ENCODE measurements at regions not wholly inside any gene's neighbourhood (a gene's known extent, or its start where the extent isn't known, plus 50 kb on each side); places are given as distances from the start of the nearest gene placed in this dataset.

DNA sequence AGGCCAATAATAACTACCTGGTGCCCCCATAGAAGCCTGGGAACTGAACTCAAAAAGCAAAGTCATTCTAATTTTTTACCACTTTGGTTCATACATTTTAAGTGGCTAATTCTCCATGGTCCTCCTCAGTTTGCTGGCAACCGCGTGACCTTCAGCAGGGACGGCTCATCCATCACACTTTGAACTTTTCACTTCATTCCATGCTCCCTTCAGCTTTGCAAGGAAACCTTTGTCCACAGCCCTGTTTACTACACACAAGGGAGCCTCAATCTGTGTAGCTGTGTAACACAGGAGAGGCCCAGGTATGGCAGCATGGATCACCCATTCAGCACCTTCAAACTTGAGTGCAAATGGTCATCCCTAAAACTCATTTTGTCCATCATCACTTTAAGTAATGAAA is 552.4 kb downstream of the IRX1 start:
- Histone ChIP-seq H3K27ac (ENCODE audit: low read depth) (no peak overlapping the region), H3K4me3 (ENCODE audit: low read depth, low read length) (no peak overlapping the region), H3K36me3 (ENCODE audit: insufficient read depth) (no peaks in the 10 kb centered on the region), H3K4me1 (ENCODE audit: insufficient read depth) (no peaks in the 10 kb centered on the region)
- DNase-seq (ENCODE audit: extremely low spot score) = no peak
- WGBS = over 99% methylated on average over 3 of the region's 3 CpGs

- DNase-seq (ENCODE audit: extremely low spot score) = no peak
- H3K36me3 ChIP-seq (ENCODE audit: insufficient read depth) = no peaks in the 10 kb centered on the region
- H3K27ac ChIP-seq (ENCODE audit: low read depth) = no peak overlapping the region
- H3K4me3 ChIP-seq (ENCODE audit: low read depth, low read length) = no peak overlapping the region
- 45% methylated on average over 3 of the region's 3 CpGs for WGBS
- no peaks in the 10 kb centered on the region for H3K4me1 ChIP-seq (ENCODE audit: insufficient read depth)
Measured at GRCh38 chr5:4150067-4150466, 554.4 kb downstream of the IRX1 start.

DNA sequence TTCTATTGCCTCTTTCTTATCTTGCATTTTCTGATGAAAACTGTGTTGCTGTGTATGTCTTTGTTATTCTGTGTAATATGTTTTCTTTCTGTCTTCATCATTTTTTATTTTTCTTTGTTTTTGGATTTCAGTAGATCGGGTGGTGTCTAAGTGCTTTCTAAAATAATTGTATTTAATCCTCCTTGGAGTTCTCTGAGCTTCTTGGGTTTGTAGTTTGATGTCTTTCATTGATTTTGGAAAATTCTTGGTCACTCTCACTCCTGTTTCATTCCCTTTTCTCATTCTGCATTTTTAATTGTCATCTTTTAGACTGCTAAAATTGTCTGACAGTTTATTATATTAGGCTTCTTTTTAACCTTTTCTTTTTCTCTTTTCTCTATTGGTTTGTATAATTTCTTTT is 560.5 kb downstream of the IRX1 start:
- Histone ChIP-seq H3K4me3 (ENCODE audit: low read depth, low read length) (no peak overlapping the region), H3K27ac (ENCODE audit: low read depth) (no peak overlapping the region), H3K36me3 (ENCODE audit: insufficient read depth) (no peaks in the 10 kb centered on the region), H3K4me1 (ENCODE audit: insufficient read depth) (no peaks in the 10 kb centered on the region)
- 66% methylated on average over 1 of the region's 1 CpG for WGBS
- DNase-seq (ENCODE audit: extremely low spot score) = no peak

- Histone ChIP-seq H3K27ac (ENCODE audit: low read depth) (no peak overlapping the region), H3K36me3 (ENCODE audit: insufficient read depth) (no peaks in the 10 kb centered on the region), H3K4me3 (ENCODE audit: low read depth, low read length) (no peak overlapping the region), H3K4me1 (ENCODE audit: insufficient read depth) (no peaks in the 10 kb centered on the region)
- DNase-seq (ENCODE audit: extremely low spot score) = no peak
Measured at GRCh38 chr5:4156889-4157288, 561.3 kb downstream of the IRX1 start.

GRCh38 chr5:4158750-4159447 is 563.3 kb downstream of the IRX1 start:
- no peak for DNase-seq (ENCODE audit: extremely low spot score)
- WGBS = 64% methylated on average over 3 of the region's 3 CpGs
- H3K27ac ChIP-seq (ENCODE audit: low read depth) = no peak overlapping the region
- H3K4me3 ChIP-seq (ENCODE audit: low read depth, low read length) = no peak overlapping the region
- no peaks in the 10 kb centered on the region for H3K36me3 ChIP-seq (ENCODE audit: insufficient read depth)
- no peaks in the 10 kb centered on the region for H3K4me1 ChIP-seq (ENCODE audit: insufficient read depth)

DNA sequence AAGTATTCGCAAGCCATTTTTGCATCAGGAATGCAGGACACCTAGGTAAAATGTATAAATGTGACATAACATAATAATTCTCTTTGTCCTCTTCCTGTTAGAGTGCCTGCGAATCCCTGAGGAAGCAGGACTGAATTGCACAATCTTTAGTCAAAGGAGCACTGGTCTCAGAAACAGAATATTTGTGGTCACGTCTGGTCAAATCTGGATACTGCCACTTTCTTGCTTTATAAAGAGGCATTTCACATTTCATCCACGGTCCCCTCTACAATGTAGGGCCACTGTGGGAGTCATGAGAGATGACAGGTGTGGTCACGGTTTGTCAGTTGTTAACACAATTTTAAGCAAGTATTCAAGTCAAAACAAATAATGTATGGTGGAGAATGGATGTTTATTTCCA is 564.0 kb downstream of the IRX1 start:
- Histone ChIP-seq H3K4me1 (ENCODE audit: insufficient read depth) (no peaks in the 10 kb centered on the region), H3K4me3 (ENCODE audit: low read depth, low read length) (no peak overlapping the region), H3K27ac (ENCODE audit: low read depth) (no peak overlapping the region), H3K36me3 (ENCODE audit: insufficient read depth) (no peaks in the 10 kb centered on the region)
- WGBS = 81% methylated on average over 5 of the region's 5 CpGs
- no peak for DNase-seq (ENCODE audit: extremely low spot score)

GRCh38 chr5:4164167-4164566 is 568.5 kb downstream of the IRX1 start:
- WGBS = 87% methylated on average over 6 of the region's 6 CpGs

DNA sequence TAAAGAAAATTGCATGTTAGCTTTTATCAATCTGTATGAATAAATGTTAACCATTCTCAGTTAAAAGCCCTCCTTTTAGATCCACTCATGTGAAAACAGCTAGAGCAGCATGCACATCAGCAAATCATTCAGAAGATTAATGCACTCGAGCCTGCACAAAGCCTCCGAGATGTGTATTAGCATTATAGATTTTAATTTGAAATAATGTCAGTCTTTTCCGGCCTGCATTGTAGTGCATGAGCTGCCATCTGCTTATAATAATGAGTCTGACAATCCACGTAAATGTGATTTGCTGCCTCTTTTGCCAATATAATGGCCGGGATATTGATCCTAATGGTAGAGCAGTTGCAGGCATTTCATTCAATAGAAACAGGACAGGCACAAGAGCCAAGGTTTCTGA is 585.1 kb downstream of the IRX1 start:
- DNase-seq (ENCODE audit: extremely low spot score) = no peak
- Histone ChIP-seq H3K27ac (ENCODE audit: low read depth) (no peak overlapping the region), H3K4me1 (ENCODE audit: insufficient read depth) (no peaks in the 10 kb centered on the region), H3K4me3 (ENCODE audit: low read depth, low read length) (no peak overlapping the region), H3K36me3 (ENCODE audit: insufficient read depth) (no peaks in the 10 kb centered on the region)
- WGBS = 75% methylated on average over 5 of the region's 5 CpGs

More at GRCh38 chr5:4164167-4164566, 568.5 kb downstream of the IRX1 start:
- Histone ChIP-seq H3K36me3 (ENCODE audit: insufficient read depth) (no peaks in the 10 kb centered on the region), H3K4me3 (ENCODE audit: low read depth, low read length) (no peak overlapping the region), H3K27ac (ENCODE audit: low read depth) (no peak overlapping the region), H3K4me1 (ENCODE audit: insufficient read depth) (no peaks in the 10 kb centered on the region)
- DNase-seq (ENCODE audit: extremely low spot score) = no peak

DNA sequence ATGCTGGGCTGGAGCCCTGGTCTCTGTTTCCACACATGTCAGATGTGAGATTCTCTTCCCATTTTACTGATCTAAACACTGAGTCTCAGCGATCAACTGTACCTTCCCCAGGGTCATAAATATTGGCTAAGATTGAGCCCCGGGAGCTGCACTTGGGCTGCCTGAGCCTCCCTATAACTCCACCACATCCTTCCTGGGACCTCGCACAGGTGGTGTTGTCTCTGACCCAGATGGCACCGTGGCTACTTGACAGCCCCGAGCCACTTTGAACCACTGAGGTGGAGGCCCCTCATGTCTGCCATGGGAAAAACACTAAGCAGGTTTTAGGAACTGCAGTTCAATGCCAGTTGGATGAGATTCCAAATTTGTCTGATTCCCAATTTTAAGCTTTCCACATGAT is 586.5 kb downstream of the IRX1 start:
- WGBS = 92% methylated on average over 5 of the region's 5 CpGs
- Histone ChIP-seq H3K27ac (ENCODE audit: low read depth) (no peak overlapping the region), H3K4me3 (ENCODE audit: low read depth, low read length) (no peak overlapping the region), H3K36me3 (ENCODE audit: insufficient read depth) (no peaks in the 10 kb centered on the region), H3K4me1 (ENCODE audit: insufficient read depth) (no peaks in the 10 kb centered on the region)
- no peak for DNase-seq (ENCODE audit: extremely low spot score)

GRCh38 chr5:4185127-4185526 is 589.5 kb downstream of the IRX1 start:
- Histone ChIP-seq H3K27ac (ENCODE audit: low read depth) (no peak overlapping the region), H3K36me3 (ENCODE audit: insufficient read depth) (no peaks in the 10 kb centered on the region), H3K4me3 (ENCODE audit: low read depth, low read length) (no peak overlapping the region), H3K4me1 (ENCODE audit: insufficient read depth) (no peaks in the 10 kb centered on the region)
- 91% methylated on average over 2 of the region's 2 CpGs for WGBS
- no peak for DNase-seq (ENCODE audit: extremely low spot score)

DNA sequence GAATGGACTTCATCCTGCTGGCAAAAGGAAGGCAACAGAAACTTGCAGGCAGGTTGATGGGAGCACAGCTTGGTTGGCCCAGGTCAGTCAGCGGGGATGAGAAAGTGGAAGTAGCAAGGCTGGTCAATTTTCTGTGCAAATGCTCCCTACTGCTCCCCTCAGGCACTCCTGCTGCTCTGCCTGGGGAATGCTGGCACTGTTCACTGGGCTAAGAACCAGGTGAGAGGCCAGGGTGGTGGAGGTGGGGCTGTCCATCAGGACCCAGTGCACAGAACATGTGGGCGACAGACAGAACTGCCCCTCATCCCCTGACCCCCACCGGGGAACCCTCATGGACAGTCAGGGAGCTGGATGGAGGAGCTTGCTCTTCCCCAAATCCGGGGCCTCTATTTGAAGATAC is 593.1 kb downstream of the IRX1 start:
- Histone ChIP-seq H3K27ac (ENCODE audit: low read depth) (no peak overlapping the region), H3K36me3 (ENCODE audit: insufficient read depth) (no peaks in the 10 kb centered on the region), H3K4me3 (ENCODE audit: low read depth, low read length) (no peak overlapping the region), H3K4me1 (ENCODE audit: insufficient read depth) (no peaks in the 10 kb centered on the region)
- DNase-seq (ENCODE audit: extremely low spot score) = no peak
- 84% methylated on average over 4 of the region's 4 CpGs for WGBS

DNA sequence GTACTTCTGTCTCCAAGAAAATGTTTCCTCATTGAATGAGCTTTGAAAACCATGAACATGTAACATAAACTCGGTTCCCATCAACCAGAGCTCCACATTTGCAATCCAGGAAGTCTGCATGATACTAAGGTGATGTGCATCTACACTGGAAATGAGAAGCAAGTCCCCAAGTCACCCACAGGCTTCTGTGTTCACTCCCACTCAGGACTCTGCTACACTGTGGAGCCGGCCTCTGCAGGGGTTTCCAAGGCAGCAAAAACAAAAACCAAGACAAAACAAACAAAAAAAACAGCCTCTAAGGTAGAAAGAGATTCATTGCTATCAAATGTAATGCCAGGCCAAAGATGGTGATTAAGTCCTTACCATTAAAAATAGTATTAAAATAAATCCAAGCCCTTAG is 593.7 kb downstream of the IRX1 start:
- Histone ChIP-seq H3K36me3 (ENCODE audit: insufficient read depth) (no peaks in the 10 kb centered on the region), H3K27ac (ENCODE audit: low read depth) (no peak overlapping the region), H3K4me3 (ENCODE audit: low read depth, low read length) (no peak overlapping the region), H3K4me1 (ENCODE audit: insufficient read depth) (no peaks in the 10 kb centered on the region)
- WGBS = 41% methylated on average over 2 of the region's 2 CpGs
- DNase-seq (ENCODE audit: extremely low spot score) = no peak

DNA sequence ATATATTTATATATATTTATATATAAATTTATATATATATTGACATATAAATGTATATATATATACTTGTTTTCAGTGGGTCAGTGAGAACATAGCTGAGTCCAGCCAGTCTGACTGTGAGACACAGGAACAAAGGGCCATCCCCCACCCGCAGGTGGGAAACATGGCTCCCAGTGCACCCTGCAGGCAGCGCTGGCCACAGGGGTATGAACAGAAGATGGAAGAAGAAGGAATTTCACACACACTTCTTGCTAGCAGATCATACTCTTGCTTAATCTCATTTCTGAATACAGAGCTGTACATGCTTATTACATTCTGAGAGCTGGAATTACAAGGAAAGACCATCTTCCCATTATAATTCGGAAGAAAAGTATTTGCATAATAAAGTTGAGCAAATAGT is 595.4 kb downstream of the IRX1 start:
- no peak overlapping the region for H3K4me3 ChIP-seq (ENCODE audit: low read depth, low read length)
- H3K27ac ChIP-seq (ENCODE audit: low read depth) = no peak overlapping the region
- whole genome bisulfite sequencing = 86% methylated on average over 3 of the region's 3 CpGs
- H3K36me3 ChIP-seq (ENCODE audit: insufficient read depth) = no peaks in the 10 kb centered on the region
- DNase-seq (ENCODE audit: extremely low spot score) = no peak
- H3K4me1 ChIP-seq (ENCODE audit: insufficient read depth) = no peaks in the 10 kb centered on the region

DNA sequence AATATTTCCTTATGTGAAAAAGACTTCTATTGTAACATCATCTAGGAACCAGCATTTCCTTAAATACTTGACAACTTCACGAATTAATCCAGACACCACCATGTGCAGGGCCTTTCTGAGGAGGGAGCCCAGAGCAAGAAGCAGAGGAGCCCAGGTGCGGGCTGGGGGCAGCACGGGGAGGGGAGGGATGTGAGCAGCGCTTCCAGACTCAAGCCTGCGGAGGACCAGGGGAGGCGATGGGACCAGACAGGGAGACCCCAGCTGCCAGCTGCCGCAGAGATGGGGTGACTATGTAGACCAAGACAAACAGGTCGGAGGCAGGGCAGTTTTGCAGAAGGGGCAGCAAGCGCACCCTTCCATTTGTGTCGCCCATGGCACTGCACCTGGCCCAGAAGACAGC is 596.1 kb downstream of the IRX1 start:
- Histone ChIP-seq H3K4me1 (ENCODE audit: insufficient read depth) (no peaks in the 10 kb centered on the region), H3K4me3 (ENCODE audit: low read depth, low read length) (no peak overlapping the region), H3K36me3 (ENCODE audit: insufficient read depth) (no peaks in the 10 kb centered on the region), H3K27ac (ENCODE audit: low read depth) (no peak overlapping the region)
- no peak for DNase-seq (ENCODE audit: extremely low spot score)
- WGBS = 91% methylated on average over 10 of the region's 10 CpGs

- Histone ChIP-seq H3K36me3 (ENCODE audit: insufficient read depth) (no peaks in the 10 kb centered on the region), H3K4me1 (ENCODE audit: insufficient read depth) (no peaks in the 10 kb centered on the region), H3K27ac (ENCODE audit: low read depth) (no peak overlapping the region), H3K4me3 (ENCODE audit: low read depth, low read length) (no peak overlapping the region)
- no peak for DNase-seq (ENCODE audit: extremely low spot score)
- 87% methylated on average over 10 of the region's 10 CpGs for WGBS
Measured at GRCh38 chr5:4192111-4192510, 596.5 kb downstream of the IRX1 start.

Measured in urinary bladder (tissue), 3 donors.